ENCODE measurements at regions not wholly inside any gene's neighbourhood (a gene's known extent, or its start where the extent isn't known, plus 50 kb on each side); places are given as distances from the start of the nearest gene placed in this dataset.

GRCh38 chr9:90306158-90306557 lies 336.5 kb downstream of the DIRAS2 start (continued):
- TF ChIP-seq REST (IDR thresholded peaks at IDR 0.05; ENCODE audit: low read depth) (no peak), TCF7L2 (IDR thresholded peaks at IDR 0.05; ENCODE audit: borderline replicate concordance, extremely low read depth, insufficient read depth, insufficient read length) (no peak)

GRCh38 chr9:90307167-90307833 lies 335.3 kb downstream of the DIRAS2 start:
- H3K4me1 ChIP-seq (ENCODE audit: control insufficient read depth in 1 of 2, insufficient read depth in 2 of 2, low read length in 2 of 2): no peaks in the 10 kb centered on the region
- H3K9me2 ChIP-seq (ENCODE audit: insufficient read depth): no peaks in the 10 kb centered on the region
- no peak for DNase-seq (ENCODE audit: low read depth, low spot score)
- H2AFZ ChIP-seq (ENCODE audit: low read depth, low read length, poor library complexity, severe bottlenecking): no peak overlapping the region
- ChIA-PET CTCF (no interaction called here), RAD21 (ENCODE audit: low non-redundant PET in 1 of 2, low total read pairs in 2 of 2, uncharacterized antibody in 2 of 2, unreplicated experiment in 2 of 2) (no interaction called here), POLR2A (no interaction called here)
- H3K4me3 ChIP-seq (replicated peaks in 1 of 2; ENCODE audit: low read depth in 1 of 2, low read length in 2 of 2): no peak overlapping the region
- BruUV-seq (replicated peaks): no TSS peak
- no peaks in the 10 kb centered on the region for H4K20me1 ChIP-seq (ENCODE audit: insufficient read depth)
- no peak for ATAC-seq
- H3K4me2 ChIP-seq (ENCODE audit: low read length): no peak overlapping the region
- no peaks in the 10 kb centered on the region for H3K36me3 ChIP-seq (ENCODE audit: control insufficient read depth in 1 of 2, insufficient read depth in 2 of 2, low read length in 2 of 2)
- H3K79me2 ChIP-seq (ENCODE audit: insufficient read depth, low read length): no peaks in the 10 kb centered on the region
- no peak overlapping the region for H3K27ac ChIP-seq (ENCODE audit: low read depth, low read length)
- H3K27me3 ChIP-seq (ENCODE audit: insufficient read depth, low read length): peaks cover 3% of the 10 kb centered on the region; the same call in 1 of the 2 replicates
- TF ChIP-seq SRF (IDR thresholded peaks at IDR 0.05; ENCODE audit: low read depth) (no peak), EZH2phosphoT487 (IDR thresholded peaks at IDR 0.05; ENCODE audit: borderline replicate concordance) (no peak), EZH2 (IDR thresholded peaks at IDR 0.05) (no peak), CTCF (IDR thresholded peaks at IDR 0.05 in 2 of 3, conservative IDR thresholded peaks at IDR 0.05 in 1 of 3; ENCODE audit: borderline replicate concordance in 1 of 3, insufficient read depth in 1 of 3, low read depth in 2 of 3, low read length in 2 of 3) (no peak), RAD21 (IDR thresholded peaks at IDR 0.05; ENCODE audit: low read depth) (no peak), SIN3A (IDR thresholded peaks at IDR 0.05; ENCODE audit: low read depth) (no peak), JUND (IDR thresholded peaks at IDR 0.05) (no peak), TCF7L2 (IDR thresholded peaks at IDR 0.05; ENCODE audit: borderline replicate concordance, extremely low read depth, insufficient read depth, insufficient read length) (no peak), YY1 (IDR thresholded peaks at IDR 0.05; ENCODE audit: extremely low read depth, insufficient replicate concordance, low read depth, low read length) (no peak), REST (IDR thresholded peaks at IDR 0.05; ENCODE audit: low read depth) (no peak), ZNF274 (IDR thresholded peaks at IDR 0.05; ENCODE audit: low read depth, low read length) (no peak), POLR2A (IDR thresholded peaks at IDR 0.05; ENCODE audit: borderline replicate concordance, extremely low read depth, insufficient read depth, insufficient read length) (no peak), SP1 (IDR thresholded peaks at IDR 0.05; ENCODE audit: low read depth) (no peak), POLR2AphosphoS5 (IDR thresholded peaks at IDR 0.05; ENCODE audit: low read depth, low read length) (no peak)
- H3K9me3 ChIP-seq (ENCODE audit: control insufficient read depth in 1 of 2, insufficient read depth in 1 of 2, low read depth in 1 of 2, low read length in 2 of 2): no peaks in the 10 kb centered on the region
- intact Hi-C loops (cut with micrococcal nuclease): no loop called here
- no peak overlapping the region for H3K9ac ChIP-seq (ENCODE audit: low read length)
